T-cell (primary cell): ENCODE measurements at regions not wholly inside any gene's neighbourhood (a gene's known extent, or its start where the extent isn't known, plus 50 kb on each side); places are given as distances from the start of the nearest gene placed in this dataset.

ENCODE experiments used
- ATAC-seq, 4 experiments: fragments of 200-7000 bp in 3 of 4; fragments of 150-1000 bp in 1 of 4; cut with Tn5 transposase; replicated peaks in 1 of 4; 1 replicate in 3 of 4; 2 replicates in 1 of 4; pipeline ENCODE4 v1.10.0; 2021; ENCODE audit warnings: moderate library complexity in 3 of 4, mild to moderate bottlenecking in 2 of 4, moderate number of reproducible peaks in 1 of 4
- CTCF ChIA-PET, 2 donors: fragments of 300-600 bp; sonication (Branson Sonifier 250); formaldehyde crosslinking; loops; one replicate each; lab custom pipeline; 2022; ENCODE audit warnings: antibody characterized with exemption in 2 of 2; lab: Charles Lee
- POLR2A ChIA-PET, 2 donors: fragments of 300-600 bp; sonication (Branson Sonifier 250); formaldehyde crosslinking; loops; one replicate each; lab custom pipeline; 2022; ENCODE audit warnings: antibody characterized with exemption in 2 of 2; lab: Charles Lee
- DNase-seq, 35 experiments: peaks; one replicate each; pipeline versions ENCODE4 v3.0.0 to v3.0.0-alpha.2; 2013 to 2023
- H3K27ac ChIP-seq: one replicate; pipeline ENCODE4 v1.5.1; 2013; ENCODE audit warnings: low read length
- H3K27me3 ChIP-seq, 2 experiments: replicated peaks in 1 of 2; 1 replicate in 1 of 2; 2 replicates in 1 of 2; pipeline versions ENCODE4 v1.6.1 to v1.7.0; 2013; ENCODE audit warnings: low read length in 1 of 2, mixed read lengths in 1 of 2; ENCODE audit not compliant: control insufficient read depth in 2 of 2, insufficient read depth in 2 of 2; ENCODE audit errors: extremely low read depth in 1 of 2
- H3K36me3 ChIP-seq, 2 donors: 1 replicate in 1 of 2; 2 replicates in 1 of 2; pipeline versions ENCODE4 v1.6.1 to v1.7.0; 2013; ENCODE audit warnings: low read length in 1 of 2; ENCODE audit not compliant: control insufficient read depth in 2 of 2, insufficient read depth in 1 of 2; ENCODE audit errors: extremely low read depth in 1 of 2
- H3K4me1 ChIP-seq, 2 experiments: 1 replicate in 1 of 2; 2 replicates in 1 of 2; pipeline versions ENCODE4 v1.6.1 to v1.7.0; 2013; ENCODE audit warnings: low read length in 2 of 2, mixed read lengths in 1 of 2; ENCODE audit not compliant: insufficient read depth in 2 of 2, control insufficient read depth in 1 of 2; ENCODE audit errors: extremely low read depth in 1 of 2
- H3K4me3 ChIP-seq, 2 donors: 1 replicate in 1 of 2; 2 replicates in 1 of 2; pipeline versions ENCODE4 v1.5.1 to v1.7.0; 2013; ENCODE audit warnings: mild to moderate bottlenecking in 2 of 2, low read length in 1 of 2, moderate library complexity in 1 of 2; ENCODE audit not compliant: control insufficient read depth in 1 of 2; ENCODE audit errors: extremely low read depth in 1 of 2
- H3K9me3 ChIP-seq: 2 replicates; pipeline ENCODE4 v1.7.0; 2013
- H3K27ac Mint-ChIP-seq, 2 donors: one replicate each; pipeline ENCODE4 v1.8.0; 2020 to 2021; ENCODE audit warnings: mild to moderate bottlenecking in 2 of 2, mixed read lengths in 2 of 2
- H3K27me3 Mint-ChIP-seq, 2 donors: one replicate each; pipeline ENCODE4 v1.8.0; 2021 to 2022; ENCODE audit warnings: mixed read lengths in 2 of 2
- H3K36me3 Mint-ChIP-seq: one replicate; pipeline ENCODE4 v1.8.0; 2021; ENCODE audit warnings: mixed read lengths
- H3K4me1 Mint-ChIP-seq, 3 donors: one replicate each; pipeline ENCODE4 v1.8.0; 2020 to 2022; ENCODE audit warnings: mixed read lengths in 3 of 3, mild to moderate bottlenecking in 1 of 3
- H3K4me3 Mint-ChIP-seq, 3 donors: one replicate each; pipeline ENCODE4 v1.8.0; 2020 to 2022; ENCODE audit warnings: mild to moderate bottlenecking in 3 of 3, mixed read lengths in 3 of 3, moderate library complexity in 3 of 3
- H3K9me3 Mint-ChIP-seq, 3 donors: one replicate each; pipeline ENCODE4 v1.8.0; 2020 to 2022; ENCODE audit warnings: mixed read lengths in 3 of 3
- WGBS: methylation state at CpG from one replicate; pipeline ENCODE4 v1.1.5; 2013; ENCODE audit warnings: missing lambda C conversion rate; ENCODE audit not compliant: insufficient coverage; 5-methylcytosine and 5-hydroxymethylcytosine counted together

DNA sequence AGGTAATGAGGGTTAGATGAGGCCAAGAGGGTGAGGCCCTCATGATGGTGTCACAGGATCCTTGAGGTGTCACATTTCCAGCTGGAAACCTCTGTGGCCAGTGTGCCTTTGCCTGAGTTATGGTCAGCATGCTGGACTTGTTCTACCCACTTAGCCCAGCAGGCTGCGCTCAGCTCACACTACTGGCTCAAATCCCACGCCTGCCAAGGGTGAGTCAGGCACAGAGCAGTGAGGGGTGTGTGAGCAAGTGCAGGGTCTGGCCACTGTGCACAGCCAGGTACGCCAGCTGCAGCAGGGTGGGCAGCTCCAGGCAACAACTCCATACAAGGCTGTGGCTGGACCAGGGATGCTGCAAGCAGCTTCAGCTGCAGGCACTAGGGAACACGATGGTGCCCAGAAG, 616.6 kb upstream of the FSHR start:
- Histone ChIP-seq H3K4me1 (no peaks in the 10 kb centered on the region), H3K27ac (no peak overlapping the region), H3K4me3 (no peak overlapping the region), H3K36me3 (no peaks in the 10 kb centered on the region), H3K9me3 (no peaks in the 10 kb centered on the region), H3K27me3 (no peaks in the 10 kb centered on the region)
- no peaks in the 10 kb centered on the region for H3K36me3 Mint-ChIP-seq
- no peak overlapping the region for H3K27ac Mint-ChIP-seq
- ChIA-PET CTCF (interaction anchor here in 1 of 2 donors (1.7 kb wide), 1 partner anchor 373 kb away, joined by 4 read pairs; no protein-coding TSS in a partner anchor), POLR2A (interaction anchor here (0.5 to 0.6 kb wide), 2 partner anchors 19 to 20 kb away, joined by 3 read pairs; no protein-coding TSS in a partner anchor)
- no peak for ATAC-seq
- peaks cover 0 to 4% (median 0%) of the 10 kb centered on the region in 3 donors for H3K9me3 Mint-ChIP-seq
- no peaks in the 10 kb centered on the region for H3K4me1 Mint-ChIP-seq
- WGBS: 53% methylated on average over 3 of the region's 4 CpGs
- no peak for DNase-seq
- H3K4me3 Mint-ChIP-seq: no peak overlapping the region
- no peaks in the 10 kb centered on the region for H3K27me3 Mint-ChIP-seq

DNA sequence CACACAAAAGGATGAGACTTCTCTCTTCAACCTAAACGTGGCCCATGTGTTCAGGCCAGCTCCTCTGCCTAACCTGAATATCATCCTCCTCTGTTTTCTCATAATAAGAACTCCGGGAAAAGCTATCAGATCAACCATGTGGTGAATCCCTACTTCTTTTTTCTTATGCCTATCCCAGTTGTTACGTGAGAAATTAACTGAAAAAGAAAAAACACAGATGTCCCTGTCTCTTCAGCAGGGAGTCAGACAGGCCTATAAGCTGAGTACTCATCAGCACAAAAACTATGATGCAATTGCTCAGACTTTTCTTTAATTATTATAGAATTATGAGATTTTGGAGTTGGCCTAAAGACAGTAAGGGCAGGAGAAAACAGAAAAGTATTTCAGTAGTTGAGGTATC, 613.0 kb upstream of the FSHR start:
- Mint-ChIP-seq H3K27ac (no peak overlapping the region), H3K4me1 (no peaks in the 10 kb centered on the region), H3K27me3 (no peaks in the 10 kb centered on the region), H3K36me3 (no peaks in the 10 kb centered on the region), H3K9me3 (peaks cover 0 to 2% (median 0%) of the 10 kb centered on the region in 3 donors), H3K4me3 (no peak overlapping the region)
- ATAC-seq (no peak), DNase-seq (no peak)
- H3K27me3 ChIP-seq: no peaks in the 10 kb centered on the region
- POLR2A ChIA-PET: no interaction called here
- 55% methylated on average over 2 of the region's 3 CpGs for WGBS
- H3K27ac ChIP-seq: no peak overlapping the region
- no peaks in the 10 kb centered on the region for H3K4me1 ChIP-seq
- CTCF ChIA-PET: interaction anchor here in 1 of 2 donors (0.6 kb wide), 1 partner anchor 24 kb away, joined by 4 read pairs; no protein-coding TSS in a partner anchor
- no peak overlapping the region for H3K4me3 ChIP-seq
- no peaks in the 10 kb centered on the region for H3K9me3 ChIP-seq
- H3K36me3 ChIP-seq: no peaks in the 10 kb centered on the region

DNA sequence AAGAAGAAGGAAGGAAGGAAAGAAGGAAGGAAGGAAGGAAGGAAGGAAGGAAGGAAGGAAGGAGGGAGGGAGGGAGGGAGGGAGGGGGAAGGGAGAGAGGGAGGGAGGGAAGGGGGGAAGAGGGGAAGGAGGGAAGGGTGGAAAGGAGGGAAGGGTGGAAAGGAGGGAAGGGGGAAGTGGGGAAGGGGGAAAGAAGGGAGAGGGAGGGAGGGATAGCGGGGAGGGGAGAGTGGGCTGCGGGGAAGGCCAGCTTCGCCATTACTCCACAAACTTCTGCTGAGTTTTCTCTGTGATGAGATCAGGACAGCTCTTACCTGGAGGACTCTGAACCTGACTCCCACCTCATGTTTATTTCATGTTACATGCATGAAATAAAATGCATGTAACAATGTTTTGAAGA, 601.5 kb upstream of the FSHR start:
- H3K27me3 ChIP-seq: no peaks in the 10 kb centered on the region
- H3K36me3 ChIP-seq: no peaks in the 10 kb centered on the region
- no peaks in the 10 kb centered on the region for H3K9me3 ChIP-seq
- H3K27ac Mint-ChIP-seq: no peak overlapping the region
- H3K4me3 Mint-ChIP-seq: no peak overlapping the region
- ChIA-PET POLR2A (no interaction called here), CTCF (no interaction called here)
- no peaks in the 10 kb centered on the region for H3K27me3 Mint-ChIP-seq
- no CpG with 5 or more reads among the region's 3 CpGs for WGBS
- DNase-seq (no peak), ATAC-seq (no peak)
- H3K27ac ChIP-seq: no peak overlapping the region
- H3K4me1 ChIP-seq: no peaks in the 10 kb centered on the region
- H3K4me1 Mint-ChIP-seq: no peaks in the 10 kb centered on the region
- peaks cover 0 to 3% (median 2%) of the 10 kb centered on the region in 3 donors for H3K9me3 Mint-ChIP-seq
- no peaks in the 10 kb centered on the region for H3K36me3 Mint-ChIP-seq
- H3K4me3 ChIP-seq: no peak overlapping the region

DNA sequence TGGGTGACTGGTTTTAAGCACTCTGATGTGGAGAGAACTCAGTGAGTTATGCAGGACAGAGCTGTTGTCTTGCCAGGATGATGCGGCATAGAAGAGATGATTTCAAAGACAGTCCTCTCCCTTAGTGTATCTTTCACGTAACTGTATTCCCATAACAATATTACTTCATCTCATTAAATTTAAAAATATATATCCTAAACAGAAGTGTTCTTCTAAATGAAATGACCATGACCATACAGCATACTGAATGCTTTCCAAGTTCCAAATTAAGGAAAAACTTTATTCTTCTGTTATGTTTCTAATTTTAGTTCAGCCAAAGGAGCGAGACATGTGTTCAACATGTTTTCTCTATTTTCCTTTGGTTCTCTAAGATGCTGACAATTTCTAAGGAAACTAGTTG, 600.1 kb upstream of the FSHR start:
- DNase-seq: no peak
- Histone ChIP-seq H3K9me3 (no peaks in the 10 kb centered on the region), H3K27ac (no peak overlapping the region), H3K4me1 (no peaks in the 10 kb centered on the region), H3K27me3 (no peaks in the 10 kb centered on the region), H3K4me3 (no peak overlapping the region), H3K36me3 (no peaks in the 10 kb centered on the region)
- ChIA-PET CTCF (no interaction called here), POLR2A (no interaction called here)
- no peak for ATAC-seq
- H3K27ac Mint-ChIP-seq: no peak overlapping the region
- no peaks in the 10 kb centered on the region for H3K27me3 Mint-ChIP-seq
- no CpG with 5 or more reads among the region's 3 CpGs for WGBS
- H3K4me1 Mint-ChIP-seq: no peaks in the 10 kb centered on the region
- no peaks in the 10 kb centered on the region for H3K36me3 Mint-ChIP-seq
- H3K4me3 Mint-ChIP-seq: no peak overlapping the region
- peaks cover 0 to 8% (median 5%) of the 10 kb centered on the region in 3 donors for H3K9me3 Mint-ChIP-seq

DNA sequence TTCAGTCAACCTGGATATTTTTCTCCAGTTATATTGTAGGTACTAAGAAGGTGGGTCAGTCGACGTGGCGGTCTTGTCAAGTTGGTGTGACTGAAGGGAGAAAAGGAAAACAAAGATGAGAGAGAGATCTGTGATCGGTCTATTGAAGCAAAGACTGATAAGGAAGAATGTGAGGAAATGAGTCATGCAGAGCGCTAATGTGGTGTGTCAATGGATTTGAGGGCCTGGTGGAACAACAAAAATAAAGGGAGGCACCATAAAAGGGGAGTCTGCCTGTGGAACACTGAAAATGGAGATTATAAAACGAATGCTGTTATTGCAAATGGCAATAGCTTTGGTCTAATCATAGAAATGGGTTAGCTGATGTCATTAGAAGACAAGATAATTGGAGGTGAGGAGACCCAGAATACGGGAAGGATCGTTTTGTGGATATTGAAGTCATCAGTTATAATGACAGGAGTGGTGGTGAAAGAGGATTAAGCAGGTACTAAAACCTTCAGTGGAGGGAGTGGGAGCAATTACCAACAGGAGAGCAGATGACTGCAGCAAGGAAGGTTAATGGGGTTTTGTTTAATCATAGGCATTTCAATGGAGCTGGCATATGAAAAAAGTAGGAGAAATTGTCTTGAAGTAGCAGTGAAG, 599.1 kb upstream of the FSHR start:
- Mint-ChIP-seq H3K4me3 (no peak overlapping the region), H3K27me3 (no peaks in the 10 kb centered on the region), H3K27ac (no peak overlapping the region), H3K9me3 (peaks cover 0 to 8% (median 8%) of the 10 kb centered on the region in 3 donors), H3K36me3 (no peaks in the 10 kb centered on the region), H3K4me1 (no peaks in the 10 kb centered on the region)
- DNase-seq (no peak), ATAC-seq (no peak)
- Histone ChIP-seq H3K27ac (no peak overlapping the region), H3K36me3 (no peaks in the 10 kb centered on the region), H3K4me1 (no peaks in the 10 kb centered on the region), H3K27me3 (no peaks in the 10 kb centered on the region), H3K4me3 (no peak overlapping the region), H3K9me3 (no peaks in the 10 kb centered on the region)
- POLR2A ChIA-PET: no interaction called here
- CTCF ChIA-PET: no interaction called here
- WGBS: 78% methylated on average over 8 of the region's 8 CpGs

DNA sequence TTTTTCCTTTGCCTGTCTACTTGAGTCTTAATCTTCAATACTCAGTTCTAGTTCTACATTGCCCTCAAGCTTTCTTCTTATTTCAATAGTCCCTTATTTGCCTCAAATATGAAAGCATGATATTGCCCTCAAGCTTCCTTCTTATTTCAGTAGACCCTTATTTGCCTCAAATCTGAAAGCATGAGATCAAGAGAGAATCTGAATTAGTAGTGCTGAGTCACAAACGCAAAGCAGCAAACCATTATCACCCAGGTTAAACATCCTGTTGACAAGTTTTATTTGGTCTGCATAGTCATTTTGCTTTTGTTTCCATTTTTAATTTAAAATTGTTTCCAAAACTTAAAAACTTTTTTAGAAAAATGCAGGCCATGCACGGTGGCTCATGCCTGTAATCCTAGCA, 583.3 kb upstream of the FSHR start:
- H3K9me3 Mint-ChIP-seq: peaks cover 4 to 12% (median 10%) of the 10 kb centered on the region in 3 donors
- no peaks in the 10 kb centered on the region for H3K4me1 Mint-ChIP-seq
- ChIA-PET CTCF (interaction anchor here in 1 of 2 donors (0.7 kb wide), 1 partner anchor 1017 kb away, joined by 3 read pairs; no protein-coding TSS in a partner anchor), POLR2A (no interaction called here)
- no peaks in the 10 kb centered on the region for H3K9me3 ChIP-seq
- no peak for DNase-seq
- H3K36me3 Mint-ChIP-seq: no peaks in the 10 kb centered on the region
- H3K27ac Mint-ChIP-seq: no peak overlapping the region
- no peaks in the 10 kb centered on the region for H3K27me3 Mint-ChIP-seq
- H3K4me3 Mint-ChIP-seq: no peak overlapping the region
- WGBS: no CpG with 5 or more reads among the region's 2 CpGs
- H3K27me3 ChIP-seq: no peaks in the 10 kb centered on the region
- H3K4me3 ChIP-seq: no peak overlapping the region
- H3K27ac ChIP-seq: no peak overlapping the region
- H3K36me3 ChIP-seq: no peaks in the 10 kb centered on the region
- no peaks in the 10 kb centered on the region for H3K4me1 ChIP-seq
- ATAC-seq: no peak
